HUDEP-2 (cell line): ENCODE measurements at regions not wholly inside any gene's neighbourhood (a gene's known extent, or its start where the extent isn't known, plus 50 kb on each side); places are given as distances from the start of the nearest gene placed in this dataset.

Experiments used
- DNase-seq, 76 experiments: peaks; one replicate each; lab custom pipeline; 2025; ENCODE audit not compliant: unreplicated experiment in 76 of 76; lab: John Stamatoyannopoulos, UW

DNA sequence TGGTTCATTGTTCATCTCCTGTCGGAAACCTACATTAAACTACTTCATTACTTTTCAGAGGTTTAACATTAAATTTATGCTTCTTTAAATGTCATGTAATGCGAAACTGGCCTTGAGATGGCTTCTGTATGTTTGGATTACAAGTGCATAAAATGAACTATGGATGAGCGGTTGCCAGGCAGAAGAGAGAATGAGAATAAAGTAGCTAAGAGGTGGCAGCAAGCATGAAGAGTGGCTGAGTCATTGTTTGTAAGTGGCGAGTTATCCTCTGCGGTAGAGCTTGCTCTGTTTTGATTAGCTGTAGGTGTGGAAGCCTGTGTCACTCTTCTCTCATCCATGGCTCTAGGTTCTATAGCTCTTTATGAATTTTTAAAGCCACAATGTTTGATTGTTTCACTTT, 1139.6 kb upstream of the PCDH9 start:
- DNase-seq = no peak

DNA sequence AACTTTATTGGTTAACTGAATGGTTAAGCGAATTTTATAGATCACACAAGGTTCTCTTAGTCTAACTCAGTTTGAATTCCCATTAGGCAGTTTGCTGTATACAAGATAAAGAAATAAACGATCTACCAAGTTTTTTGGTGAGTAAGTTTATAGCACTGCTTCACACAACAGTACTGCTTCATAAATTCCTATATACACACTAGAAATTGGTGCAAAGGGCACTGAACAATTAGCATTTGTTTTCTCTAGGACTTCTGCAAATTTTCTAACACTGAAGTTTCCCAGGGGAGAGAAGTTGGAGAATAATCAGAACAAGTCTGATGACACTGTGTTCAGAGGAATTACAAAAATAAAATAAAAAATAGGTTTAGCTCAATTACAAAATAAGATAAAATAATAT, 1138.8 kb upstream of the PCDH9 start:
- DNase-seq = no peak

DNA sequence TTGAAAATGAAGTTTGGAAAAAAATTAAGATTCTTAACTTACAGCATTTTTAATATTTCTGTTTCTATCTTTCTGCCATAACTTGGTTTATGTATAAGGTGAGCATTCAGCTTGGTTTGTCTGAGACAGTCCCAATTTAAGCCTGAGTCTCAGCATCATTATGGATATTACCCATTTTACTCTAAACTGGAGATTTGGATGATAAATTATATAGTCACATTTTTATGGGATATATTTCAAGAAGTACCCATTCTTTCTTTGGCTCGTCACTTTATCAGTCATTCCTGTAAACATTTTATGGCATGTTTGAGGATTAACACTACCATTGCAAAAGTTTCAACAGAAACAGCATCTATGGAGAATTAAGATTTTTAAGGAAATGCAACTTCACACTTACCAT, 1129.0 kb upstream of the PCDH9 start:
- no peak for DNase-seq

DNA sequence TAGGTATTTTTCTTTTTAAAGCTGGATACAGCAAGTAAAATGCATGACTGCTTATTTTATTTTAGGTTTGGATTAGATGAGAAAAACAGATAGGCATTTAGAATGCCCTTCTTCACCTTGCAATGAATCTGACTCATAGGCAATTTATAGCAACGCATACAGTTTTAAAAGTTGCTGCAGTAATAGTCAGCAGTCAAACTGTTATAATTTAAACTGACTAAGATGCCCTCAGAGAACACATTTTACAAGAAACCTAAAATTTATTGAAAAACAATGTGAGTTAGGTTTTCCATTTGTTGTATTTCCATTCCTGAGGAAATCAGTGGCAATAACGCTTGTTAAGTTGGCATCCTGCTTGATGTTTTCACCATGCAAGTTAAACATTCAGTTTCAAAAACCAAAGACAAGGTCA, 1128.2 kb upstream of the PCDH9 start:
- DNase-seq = no peak

DNA sequence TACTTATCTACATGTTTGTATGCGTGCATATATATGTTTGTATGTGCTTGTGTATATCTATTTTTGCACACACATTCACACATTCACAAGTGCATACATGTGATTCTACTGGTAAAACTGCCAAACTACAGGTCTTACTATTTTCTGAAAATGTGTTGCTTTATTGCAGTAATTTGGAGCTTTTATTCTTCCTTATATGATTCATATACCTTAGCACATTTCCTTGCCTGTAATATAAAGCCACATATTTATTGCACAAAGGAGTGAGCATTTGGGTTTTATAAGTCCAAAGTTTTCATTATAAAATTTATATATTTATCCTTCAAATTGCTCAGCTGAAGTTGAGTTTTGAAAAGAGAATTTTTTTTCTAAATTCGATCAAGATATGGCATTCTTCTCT, 1120.4 kb upstream of the PCDH9 start:
- DNase-seq = no peak

DNA sequence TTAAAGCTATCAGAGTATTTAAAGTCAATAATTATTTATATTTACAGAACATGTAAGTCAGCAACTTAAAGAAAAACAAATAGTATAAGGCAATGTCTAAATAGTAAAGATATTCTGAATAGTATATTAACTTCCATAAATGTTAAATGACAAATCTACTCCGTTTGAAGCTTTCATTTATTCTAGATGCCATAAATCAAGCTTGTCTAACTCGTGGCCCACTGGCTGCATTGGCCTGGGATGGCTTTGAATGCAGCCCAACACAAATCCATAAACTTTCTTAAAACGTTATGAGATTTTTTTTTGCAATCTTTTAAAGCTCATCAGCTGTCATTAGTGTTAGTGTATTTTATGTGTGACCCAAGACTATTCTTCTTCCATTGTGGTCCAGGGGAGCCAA, 1117.1 kb upstream of the PCDH9 start:
- DNase-seq = no peak

DNA sequence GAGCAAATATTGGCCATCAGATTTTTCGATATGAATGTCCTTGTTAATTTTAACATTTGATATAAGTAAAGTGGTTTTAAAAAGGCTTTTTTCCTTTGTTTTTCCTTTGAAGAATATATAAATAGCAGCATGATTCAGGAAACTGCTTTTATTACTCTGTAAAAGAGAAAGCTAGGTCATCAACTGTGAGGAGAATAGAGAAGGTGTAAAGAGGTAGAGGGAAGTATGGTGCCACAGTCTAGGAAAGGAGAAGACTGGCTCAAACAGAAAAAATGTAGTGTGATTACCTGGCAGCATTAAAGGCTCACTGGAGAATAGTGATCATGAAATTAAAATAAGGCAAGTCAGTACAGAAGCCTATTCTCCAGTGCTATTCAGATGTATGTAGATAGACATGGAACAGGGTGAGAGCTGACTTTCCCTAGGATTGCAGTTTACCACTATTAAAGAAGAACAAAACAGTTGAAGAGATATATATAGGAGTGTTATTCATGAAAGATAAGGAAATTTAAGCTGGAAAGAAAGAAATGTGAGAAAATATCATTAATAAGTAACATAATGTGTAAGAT, 1115.9 kb upstream of the PCDH9 start:
- DNase-seq = no peak

DNA sequence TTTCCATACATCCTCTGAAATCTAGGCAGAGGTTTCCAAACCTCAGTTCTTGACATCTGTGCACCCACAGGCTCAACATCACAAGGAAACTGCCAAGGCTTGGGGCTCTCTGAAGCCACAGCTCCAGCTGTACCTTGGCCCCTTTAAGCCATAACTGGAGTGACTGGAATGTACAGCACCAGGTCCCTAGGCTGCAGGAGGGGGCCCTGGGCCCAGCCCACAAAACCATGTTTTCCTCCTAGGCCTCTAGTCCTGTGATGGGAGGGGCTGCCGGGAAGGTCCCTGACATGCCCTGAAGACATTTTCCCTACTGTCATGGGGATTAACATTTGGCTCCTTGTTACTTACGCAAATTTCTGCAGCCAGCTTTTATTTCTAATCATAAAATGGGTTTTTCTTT, 1093.0 kb upstream of the PCDH9 start:
- DNase-seq = no peak

DNA sequence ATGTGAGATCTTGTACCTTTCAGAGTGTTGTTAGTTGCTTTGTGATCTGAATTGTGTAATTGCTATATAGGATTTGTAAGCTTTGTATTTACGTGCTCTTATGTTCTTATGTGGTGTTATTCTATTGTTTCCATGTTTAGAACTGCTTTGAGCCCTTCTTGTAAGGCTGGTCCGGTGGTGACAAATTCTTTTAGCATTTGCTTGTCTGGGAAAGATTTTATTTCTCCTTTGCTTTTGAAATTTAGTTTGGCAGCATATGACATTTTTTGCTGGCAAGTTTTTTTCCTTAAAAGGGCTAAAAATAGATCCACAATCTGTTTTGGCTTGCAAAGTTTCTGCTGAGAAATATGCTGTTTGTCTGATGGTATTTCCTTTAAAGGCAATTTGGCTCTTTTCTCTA, 1089.2 kb upstream of the PCDH9 start:
- no peak for DNase-seq

DNA sequence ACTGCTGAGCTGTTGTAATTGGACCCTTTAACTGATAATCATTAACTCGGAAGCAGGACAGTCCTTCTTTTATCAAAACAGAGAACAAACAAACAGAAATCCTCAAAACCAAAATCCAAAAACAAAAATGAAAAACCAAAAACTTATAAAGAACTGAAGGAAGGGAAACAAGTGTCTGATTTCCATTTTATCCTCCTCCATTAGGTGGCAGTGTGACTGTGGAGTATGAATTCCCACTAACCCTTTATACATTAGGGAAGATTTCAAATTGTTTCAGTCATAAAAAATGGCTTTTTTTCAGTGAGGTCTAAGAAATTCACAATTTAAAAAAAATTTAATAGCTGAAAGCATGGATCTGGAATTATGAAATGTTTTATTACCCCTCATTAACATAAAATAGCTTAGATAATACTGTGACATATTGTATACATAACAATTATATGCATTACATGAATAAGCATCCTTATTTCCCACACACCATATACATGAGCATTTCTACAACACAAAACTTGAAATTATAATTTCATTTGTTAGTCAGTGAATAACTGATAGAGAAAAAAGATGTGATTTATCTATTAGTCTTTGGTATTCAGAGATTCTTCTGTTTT, 1074.3 kb upstream of the PCDH9 start:
- DNase-seq = peak in 1 of 76 experiments; percentile 1

DNA sequence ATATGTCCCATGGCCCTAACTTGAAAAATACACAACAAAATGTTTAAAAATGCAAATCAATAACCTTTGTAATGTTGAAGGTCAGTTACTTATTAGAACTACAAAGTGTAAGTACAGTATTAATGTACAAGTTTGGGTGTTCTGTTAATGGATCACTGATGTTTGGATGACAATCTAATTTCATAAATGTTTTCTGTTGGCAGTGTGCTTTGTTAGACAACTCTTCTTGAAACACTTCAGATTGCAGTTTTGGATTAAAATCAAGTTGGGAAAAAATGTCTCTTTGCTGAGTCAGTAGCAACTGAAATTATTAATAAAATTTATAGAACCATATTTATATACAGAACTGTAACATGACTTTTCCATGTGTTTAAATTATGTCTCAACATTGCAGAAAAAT, 1063.5 kb upstream of the PCDH9 start:
- no peak for DNase-seq

DNA sequence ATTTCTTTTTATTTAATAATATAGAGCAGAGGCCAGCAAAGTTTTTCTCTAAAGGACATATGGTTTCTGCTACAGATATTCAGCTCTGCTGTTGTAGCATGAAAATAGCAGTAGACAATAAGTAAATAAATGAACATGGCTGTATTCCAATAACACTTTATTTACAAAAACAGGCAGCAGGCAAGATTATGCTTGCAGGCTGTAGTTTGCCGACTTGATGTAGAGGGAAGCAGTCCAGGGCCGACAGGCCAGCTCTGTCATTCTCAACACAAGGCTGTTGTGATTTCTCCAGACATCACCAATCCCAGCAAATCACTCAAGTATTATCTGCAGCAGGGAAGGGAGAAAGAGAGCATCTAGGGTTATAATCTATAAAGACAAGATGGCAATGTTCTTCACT, 1062.5 kb upstream of the PCDH9 start:
- DNase-seq = no peak

DNA sequence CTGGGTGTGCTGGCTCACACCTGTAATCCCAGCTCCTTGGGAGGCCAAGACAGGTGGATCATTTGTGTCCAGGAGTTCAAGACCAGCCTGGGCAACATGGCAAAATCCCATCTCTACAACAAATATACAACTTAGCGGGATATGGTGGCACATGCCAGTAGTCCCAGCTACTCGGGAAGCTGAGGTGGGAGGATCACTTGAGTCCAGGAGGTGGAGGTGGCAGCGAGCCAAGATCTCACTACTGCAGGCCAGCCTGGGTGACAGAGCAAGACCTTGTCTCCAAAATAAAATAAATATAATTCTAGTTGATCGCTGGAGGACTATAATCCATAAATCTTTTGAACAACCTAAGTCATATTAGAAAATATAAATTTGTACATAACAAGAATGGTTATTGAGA, 1061.5 kb upstream of the PCDH9 start:
- no peak for DNase-seq

DNA sequence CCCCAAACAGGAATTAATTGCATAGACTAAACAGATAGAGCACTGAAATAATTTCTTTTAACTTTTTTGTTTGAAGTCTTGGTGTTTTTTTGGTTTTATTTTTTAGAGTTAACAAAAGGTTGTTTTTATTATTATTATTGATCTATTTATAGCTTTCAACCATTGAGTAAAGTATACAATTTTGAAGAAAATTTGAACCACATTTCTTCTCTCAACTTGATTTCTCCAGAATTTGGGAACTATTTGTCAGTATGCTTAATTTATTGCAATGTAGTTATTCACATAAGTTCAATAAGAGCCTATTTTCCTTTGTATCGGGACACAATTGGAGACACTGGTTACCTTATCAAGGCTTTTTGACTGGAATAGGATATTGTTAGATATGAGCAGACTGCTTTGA, 1045.6 kb upstream of the PCDH9 start:
- DNase-seq = no peak

DNA sequence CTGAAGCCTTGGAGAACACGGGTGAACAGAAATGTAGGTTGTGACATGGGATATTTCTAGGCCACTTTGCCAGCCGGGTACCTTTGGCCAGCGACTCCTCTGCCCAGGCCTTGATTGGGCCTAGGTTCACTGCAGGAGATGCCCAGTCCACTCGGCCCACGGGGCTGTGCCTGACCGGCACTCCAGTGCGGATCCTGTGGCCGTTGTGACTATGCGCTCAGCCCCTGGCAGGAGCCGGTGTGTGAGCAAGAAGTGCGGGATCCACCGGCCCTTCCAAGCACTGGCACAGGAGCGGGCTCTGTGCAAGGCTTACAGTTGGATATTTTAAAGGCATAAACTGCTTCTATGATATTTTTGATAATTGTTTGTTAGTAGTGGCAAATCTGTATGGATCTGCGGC, 1042.5 kb upstream of the PCDH9 start:
- no peak for DNase-seq

DNA sequence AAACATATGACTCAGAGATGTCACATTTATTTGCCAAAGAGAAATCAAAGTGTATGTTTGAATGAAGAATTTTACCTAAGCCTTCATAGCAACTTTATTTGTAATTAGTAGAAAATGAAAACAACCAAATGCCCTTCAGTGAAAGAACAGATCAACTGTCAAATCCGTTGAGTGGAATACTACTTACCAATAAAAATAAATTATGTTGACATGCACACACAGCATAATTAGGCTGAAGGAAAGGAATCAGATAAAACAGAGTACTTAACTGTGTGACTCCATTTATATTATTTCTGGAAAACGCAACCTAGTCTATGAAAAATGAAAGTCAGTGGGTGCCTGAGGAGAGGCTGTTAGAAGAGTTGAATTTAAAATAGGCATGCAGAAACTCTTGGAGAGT, 1034.6 kb upstream of the PCDH9 start:
- no peak for DNase-seq

DNA sequence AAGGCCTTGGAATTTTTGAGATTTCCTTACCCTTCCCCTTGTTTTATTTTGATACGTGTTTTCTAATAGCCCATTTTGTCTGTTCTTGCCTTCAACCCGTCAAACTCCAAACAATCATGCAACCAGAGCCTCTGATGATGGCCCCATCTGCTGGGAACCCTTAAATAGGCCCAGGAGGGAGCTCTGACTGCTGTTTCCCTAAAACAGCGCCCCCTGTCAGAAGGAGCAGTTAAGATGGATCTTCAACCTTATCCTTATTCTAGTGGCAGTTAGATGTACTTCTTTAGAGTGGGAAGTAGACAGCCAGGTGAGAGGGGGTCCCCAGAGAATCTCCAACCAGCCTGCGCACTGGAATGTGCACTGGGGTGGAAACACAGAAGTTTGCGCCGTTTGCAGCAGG, 1031.0 kb upstream of the PCDH9 start:
- peak in 3 of 76 experiments; percentile 0 to 3 (median 1) for DNase-seq

DNA sequence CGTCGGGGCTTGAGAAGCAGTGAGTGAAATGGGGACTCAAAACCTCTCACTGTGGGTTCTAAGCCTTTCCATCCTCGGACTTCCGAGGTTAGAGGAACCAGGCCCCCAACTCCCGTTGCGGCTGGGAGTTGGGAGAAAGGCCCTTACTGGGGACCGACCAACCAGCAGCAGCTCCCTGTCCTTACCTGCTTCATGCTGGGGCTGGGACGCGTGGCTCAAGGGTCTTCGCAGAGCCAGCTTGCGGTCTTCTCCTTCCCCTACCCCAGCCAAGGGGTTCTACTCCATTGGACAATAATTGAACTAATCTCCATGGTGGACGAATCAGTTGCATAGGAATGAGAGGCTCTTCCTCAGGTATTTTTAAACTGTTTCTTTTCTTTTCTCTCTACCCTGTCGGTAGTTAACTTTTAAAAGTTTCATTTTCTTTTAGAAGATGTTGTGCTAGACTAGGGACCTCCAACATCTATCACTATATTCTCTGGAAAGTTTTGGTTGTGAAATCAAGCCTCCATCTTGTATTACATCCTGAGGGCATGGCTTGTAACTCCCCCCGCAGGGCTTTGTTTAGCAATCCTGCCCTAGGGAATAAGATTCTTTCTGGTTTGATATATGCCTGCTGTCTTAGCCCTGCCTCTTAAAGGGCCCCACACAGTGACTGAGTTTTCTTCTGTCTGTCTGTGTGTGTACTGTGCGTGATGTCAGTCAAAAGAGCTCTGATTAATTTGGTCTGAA, 1027.1 kb upstream of the PCDH9 start:
- DNase-seq = no peak

DNA sequence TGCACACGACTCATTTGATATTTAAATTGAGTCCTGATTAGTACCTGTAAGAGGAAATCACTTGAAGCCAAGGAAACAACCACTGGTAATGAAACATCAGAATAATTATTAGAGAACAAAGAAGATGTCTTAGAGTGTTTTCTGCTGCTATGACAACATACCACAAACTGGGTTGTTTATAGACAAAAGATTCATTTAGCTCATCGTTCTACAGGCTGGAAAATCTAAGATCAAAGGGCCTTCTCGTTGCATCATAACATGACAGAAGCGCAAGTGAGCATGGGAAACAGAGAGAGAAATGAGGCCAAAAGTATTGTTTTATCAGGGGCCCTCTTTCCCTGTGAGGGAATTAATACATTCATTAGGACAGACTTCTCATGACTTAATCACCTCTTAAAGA, 1024.0 kb upstream of the PCDH9 start:
- no peak for DNase-seq

DNA sequence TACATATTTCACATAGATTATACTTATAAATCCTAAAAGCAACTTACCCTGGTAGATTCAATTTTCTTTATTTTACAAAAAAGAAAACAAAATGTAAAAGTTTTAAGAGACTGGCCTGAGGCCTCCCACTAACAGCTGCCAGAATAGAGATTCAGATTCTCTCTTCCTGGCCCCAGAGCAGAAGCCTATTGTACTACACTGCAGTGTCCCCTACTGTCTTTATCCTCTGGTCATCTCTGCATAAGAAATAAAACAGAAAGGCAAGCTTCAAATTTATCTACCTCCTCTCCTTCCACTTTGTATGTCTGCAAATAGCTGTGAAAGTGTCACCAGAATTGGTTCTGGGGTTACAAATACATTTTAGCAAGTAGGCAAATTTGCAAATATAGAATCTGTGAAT, 1004.1 kb upstream of the PCDH9 start:
- DNase-seq = no peak

DNA sequence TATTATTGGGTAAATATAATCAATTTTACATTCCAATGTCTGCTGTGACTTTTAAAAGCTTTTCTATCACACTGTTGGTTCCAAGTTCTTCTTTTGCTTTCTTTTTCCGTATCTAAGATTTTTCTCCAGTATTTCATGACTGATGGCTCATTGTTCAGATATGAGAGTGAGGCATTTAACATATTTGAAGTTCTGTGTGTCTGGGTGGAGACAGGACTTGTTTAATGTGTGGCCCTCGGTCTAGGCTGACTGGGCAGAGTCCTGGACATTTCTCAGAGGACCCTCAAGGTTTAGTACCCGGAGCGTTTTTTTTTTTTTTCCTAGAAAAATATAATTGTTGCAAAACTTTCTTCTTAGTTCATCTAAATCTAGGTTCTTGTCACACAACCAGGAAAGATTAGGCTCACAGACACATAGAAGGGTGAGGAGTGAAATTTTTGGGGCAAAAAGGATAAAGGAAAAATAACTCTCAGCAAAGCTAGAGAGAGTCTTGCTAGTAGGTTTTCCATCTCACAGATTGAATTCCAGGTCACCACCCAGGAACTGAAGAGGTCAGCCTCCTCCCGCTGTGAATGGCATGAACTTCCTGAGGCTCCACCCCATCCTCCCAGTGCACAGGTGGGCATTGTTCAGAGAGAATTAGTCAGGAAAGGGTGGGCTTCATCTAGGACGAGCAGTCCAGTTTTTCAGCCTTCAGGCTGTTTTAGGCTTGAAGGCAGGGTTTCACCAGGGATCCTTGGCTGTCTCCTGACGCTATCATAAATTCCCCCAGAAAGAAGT, 1002.4 kb upstream of the PCDH9 start:
- no peak for DNase-seq
